ENCODE measurements at regions not wholly inside any gene's neighbourhood (a gene's known extent, or its start where the extent isn't known, plus 50 kb on each side); places are given as distances from the start of the nearest gene placed in this dataset.

DNA sequence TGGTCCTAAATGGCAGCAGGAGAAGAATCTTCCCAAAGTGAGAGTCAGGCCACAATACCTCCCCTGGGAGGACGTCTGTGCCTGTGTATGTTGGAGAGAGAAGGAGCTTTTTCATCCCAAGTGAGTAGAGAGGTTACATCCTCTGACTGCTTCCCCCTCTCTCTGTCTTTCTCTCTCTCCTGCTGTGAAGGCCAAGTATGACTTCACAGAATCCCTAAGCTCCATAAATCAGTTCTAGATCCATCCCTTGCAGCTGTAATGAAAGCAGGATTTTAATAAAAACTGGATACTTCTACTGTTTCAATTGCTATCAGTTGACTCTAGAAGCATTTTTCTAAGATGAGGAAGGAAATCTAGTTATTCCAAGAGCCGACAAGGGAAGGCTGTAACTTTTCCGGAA is 389.1 kb upstream of the PROK2 start:
- Histone ChIP-seq H3K27ac (peak overlapping the region; percentile 85 to 86), H3K36me3 (no peaks in the 10 kb centered on the region), H3K27me3 (no peaks in the 10 kb centered on the region), H3K9me3 (no peaks in the 10 kb centered on the region), H3K4me3 (no peak overlapping the region), H3K4me1 (peaks cover 24 to 26% of the 10 kb centered on the region in 2 donors)
- DNase-seq: peak in 1 of 2 donors; percentile 35
- intact Hi-C loops (cut with DNase I; ENCODE audit: low total_unique reads): no loop called here
- no peak for TF ChIP-seq POLR2A (IDR thresholded peaks at IDR 0.05)
- TF ChIP-seq, protein P1, sequence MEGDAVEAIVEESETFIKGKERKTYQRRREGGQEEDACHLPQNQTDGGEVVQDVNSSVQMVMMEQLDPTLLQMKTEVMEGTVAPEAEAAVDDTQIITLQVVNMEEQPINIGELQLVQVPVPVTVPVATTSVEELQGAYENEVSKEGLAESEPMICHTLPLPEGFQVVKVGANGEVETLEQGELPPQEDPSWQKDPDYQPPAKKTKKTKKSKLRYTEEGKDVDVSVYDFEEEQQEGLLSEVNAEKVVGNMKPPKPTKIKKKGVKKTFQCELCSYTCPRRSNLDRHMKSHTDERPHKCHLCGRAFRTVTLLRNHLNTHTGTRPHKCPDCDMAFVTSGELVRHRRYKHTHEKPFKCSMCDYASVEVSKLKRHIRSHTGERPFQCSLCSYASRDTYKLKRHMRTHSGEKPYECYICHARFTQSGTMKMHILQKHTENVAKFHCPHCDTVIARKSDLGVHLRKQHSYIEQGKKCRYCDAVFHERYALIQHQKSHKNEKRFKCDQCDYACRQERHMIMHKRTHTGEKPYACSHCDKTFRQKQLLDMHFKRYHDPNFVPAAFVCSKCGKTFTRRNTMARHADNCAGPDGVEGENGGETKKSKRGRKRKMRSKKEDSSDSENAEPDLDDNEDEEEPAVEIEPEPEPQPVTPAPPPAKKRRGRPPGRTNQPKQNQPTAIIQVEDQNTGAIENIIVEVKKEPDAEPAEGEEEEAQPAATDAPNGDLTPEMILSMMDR (IDR thresholded peaks at IDR 0.05): no peak

GRCh38 chr3:72171946-72172345 is 387.0 kb upstream of the PROK2 start:
- peaks cover 16 to 24% of the 10 kb centered on the region in 2 donors for H3K4me1 ChIP-seq

GRCh38 chr3:72171463-72171881 is 386.5 kb upstream of the PROK2 start:
- Histone ChIP-seq H3K9me3 (no peaks in the 10 kb centered on the region), H3K27ac (peak overlapping the region; percentile 85 to 86), H3K4me1 (peaks cover 11 to 24% of the 10 kb centered on the region in 2 donors), H3K4me3 (no peak overlapping the region), H3K27me3 (no peaks in the 10 kb centered on the region), H3K36me3 (no peaks in the 10 kb centered on the region)
- TF ChIP-seq, protein P1 (IDR thresholded peaks at IDR 0.05): no peak
- no peak for TF ChIP-seq POLR2A (IDR thresholded peaks at IDR 0.05)
- peak in 1 of 2 donors; percentile 46 for DNase-seq
- intact Hi-C loops (cut with DNase I; ENCODE audit: low total_unique reads): no loop called here

More at GRCh38 chr3:72171946-72172345, 387.0 kb upstream of the PROK2 start:
- no peak overlapping the region for H3K4me3 ChIP-seq
- no peaks in the 10 kb centered on the region for H3K27me3 ChIP-seq
- no peak for TF ChIP-seq POLR2A (IDR thresholded peaks at IDR 0.05)
- TF ChIP-seq, protein P1 (IDR thresholded peaks at IDR 0.05): no peak
- peak overlapping the region; percentile 85 to 86 for H3K27ac ChIP-seq
- DNase-seq: peak; percentile 83 to 85
- intact Hi-C loops (cut with DNase I; ENCODE audit: low total_unique reads): no loop called here
- H3K9me3 ChIP-seq: no peaks in the 10 kb centered on the region
- H3K36me3 ChIP-seq: no peaks in the 10 kb centered on the region

DNA sequence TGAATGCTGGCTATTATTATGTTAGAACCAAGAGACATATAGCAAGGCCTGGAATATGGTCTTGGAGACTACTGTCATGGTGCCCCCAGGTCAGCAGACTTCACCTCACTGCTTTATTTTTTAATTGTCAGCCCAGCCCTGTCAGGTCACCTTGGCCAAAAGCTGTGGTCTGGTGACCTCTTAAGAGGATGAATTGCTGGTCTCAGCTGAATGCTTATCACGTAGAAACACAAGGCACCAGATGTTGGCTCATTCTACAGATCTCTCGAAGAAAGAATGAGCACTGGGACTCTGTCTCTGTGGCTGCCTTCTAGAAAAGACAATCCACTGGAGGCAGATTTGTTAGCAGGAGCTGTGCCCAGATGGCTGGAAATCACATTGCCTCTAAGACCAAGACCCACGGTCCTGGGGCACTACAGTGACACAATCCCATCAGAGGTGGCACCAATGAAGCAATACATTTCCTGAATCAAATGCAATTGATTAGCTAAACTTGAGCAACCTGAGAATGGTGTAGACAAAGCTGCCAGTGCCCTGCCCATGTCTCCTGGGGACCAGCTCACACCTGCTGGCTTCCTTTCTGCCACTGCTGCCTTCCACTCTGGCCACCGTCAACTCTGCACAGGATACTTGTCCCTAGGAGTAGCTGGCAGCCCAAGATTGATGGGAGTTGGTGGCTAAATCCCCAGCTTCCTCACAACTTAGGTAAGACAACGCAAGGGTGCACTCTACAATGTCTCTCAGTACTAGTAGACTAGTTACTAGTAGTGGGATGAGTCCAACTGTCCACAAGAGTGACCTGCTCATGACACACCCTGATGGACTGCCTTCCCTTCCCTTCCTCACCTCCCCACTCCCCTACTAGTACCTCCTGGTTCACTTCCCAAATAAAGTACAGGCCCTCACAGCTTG is 384.9 kb upstream of the PROK2 start:
- H3K4me3 ChIP-seq: no peak overlapping the region
- H3K4me1 ChIP-seq: peaks cover 10 to 20% of the 10 kb centered on the region in 2 donors
- TF ChIP-seq, protein P1 (IDR thresholded peaks at IDR 0.05): no peak
- TF ChIP-seq POLR2A (IDR thresholded peaks at IDR 0.05): no peak
- intact Hi-C loops (cut with DNase I; ENCODE audit: low total_unique reads): no loop called here
- H3K36me3 ChIP-seq: no peaks in the 10 kb centered on the region
- DNase-seq: no peak
- H3K27me3 ChIP-seq: no peaks in the 10 kb centered on the region
- peak overlapping the region in 1 of 2 donors; percentile 86 for H3K27ac ChIP-seq
- no peaks in the 10 kb centered on the region for H3K9me3 ChIP-seq

DNA sequence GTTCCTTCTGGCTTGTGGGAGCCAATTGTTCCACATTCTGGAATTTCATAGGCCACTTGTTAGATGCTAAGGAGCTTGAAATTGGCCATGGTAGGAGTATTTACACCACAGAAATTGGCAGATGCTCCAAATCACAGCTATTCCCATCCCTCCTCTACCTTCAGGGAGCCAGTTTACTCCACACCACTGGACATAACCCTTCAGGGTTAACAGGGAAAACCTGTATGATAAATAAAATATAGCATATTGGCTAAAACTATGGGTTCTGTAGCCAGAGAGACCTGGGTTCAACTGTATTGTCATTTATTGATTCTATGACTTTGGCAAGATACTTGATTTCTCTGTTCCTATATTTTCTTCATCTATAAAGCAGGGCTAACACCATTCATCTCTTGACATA is 384.2 kb upstream of the PROK2 start:
- H3K27me3 ChIP-seq: no peaks in the 10 kb centered on the region
- H3K9me3 ChIP-seq: no peaks in the 10 kb centered on the region
- no peaks in the 10 kb centered on the region for H3K36me3 ChIP-seq
- intact Hi-C loops (cut with DNase I; ENCODE audit: low total_unique reads): no loop called here
- no peak for DNase-seq
- no peak overlapping the region for H3K27ac ChIP-seq
- H3K4me3 ChIP-seq: no peak overlapping the region
- H3K4me1 ChIP-seq: peaks cover 10 to 15% of the 10 kb centered on the region in 2 donors
- TF ChIP-seq, protein P1 (IDR thresholded peaks at IDR 0.05): no peak
- no peak for TF ChIP-seq POLR2A (IDR thresholded peaks at IDR 0.05)
